Right lobe of liver (tissue), 6 donors: ENCODE measurements at regions not wholly inside any gene's neighbourhood (a gene's known extent, or its start where the extent isn't known, plus 50 kb on each side); places are given as distances from the start of the nearest gene placed in this dataset.

Experiments
- ATAC-seq, 4 donors: fragments of 200-7000 bp; cut with Tn5 transposase; one replicate each; pipeline ENCODE4 v1.9.1; 2020; ENCODE audit warnings: mild to moderate bottlenecking in 4 of 4, moderate library complexity in 4 of 4
- DNase-seq, 3 donors: peaks; one replicate each; pipeline ENCODE4 v3.0.0-alpha.2; 2020
- H3K27ac ChIP-seq, 3 donors: fragments of 200-600 bp; one replicate each; pipeline ENCODE4 v1.8.0; 2022
- H3K27me3 ChIP-seq, 2 donors: fragments of 200-600 bp; one replicate each; pipeline ENCODE4 v1.8.0; 2022
- H3K36me3 ChIP-seq, 4 donors: fragments of 200-600 bp; sonication (generic) in 1 of 4; one replicate each; pipeline versions ENCODE4 v1.5.1 to v1.8.0; 2017 to 2022; ENCODE audit warnings: control low read depth in 1 of 4
- H3K4me1 ChIP-seq, 4 donors: fragments of 200-600 bp; sonication (generic) in 1 of 4; one replicate each; pipeline versions ENCODE4 v1.5.1 to v1.8.0; 2017 to 2022; ENCODE audit warnings: control low read depth in 1 of 4
- H3K4me3 ChIP-seq, 3 donors: fragments of 200-600 bp; one replicate each; pipeline ENCODE4 v1.8.0; 2022
- H3K9me3 ChIP-seq, 4 donors: fragments of 200-600 bp; sonication (generic) in 1 of 4; one replicate each; pipeline versions ENCODE4 v1.5.1 to v1.8.0; 2017 to 2022; ENCODE audit warnings: control low read depth in 1 of 4
- POLR2A ChIP-seq: fragments of 450-650 bp; IDR thresholded peaks from one replicate; pipeline ENCODE4 v1.6.1; 2017; ENCODE audit warnings: antibody characterized with exemption, mild to moderate bottlenecking
- WGBS: methylation state at CpG from one replicate; pipeline ENCODE4 v1.1.6; 2018; ENCODE audit warnings: low coverage, low lambda C conversion rate; ENCODE audit not compliant: insufficient coverage; ENCODE audit errors: missing lambda C conversion rate; 5-methylcytosine and 5-hydroxymethylcytosine counted together
- intact Hi-C, 2 donors: fragments of 100-400 bp; cut with DNase I; formaldehyde crosslinking; loops; one replicate each; pipeline versions ENCODE4 v1.11.2 to v1.14.1; 2022
- TF ChIP-seq, protein P1 (sequence below), 4 donors: fragments of 200-600 bp in 3 of 4; fragments of 450-650 bp in 1 of 4; IDR thresholded peaks; one replicate each; pipeline versions ENCODE4 v1.5.1 to v1.8.0; 2016 to 2022; ENCODE audit warnings: antibody characterized with exemption in 4 of 4, mild to moderate bottlenecking in 2 of 4
- donor health status: DM: no; HTN: yes; CAD: no.
- donor health status: DM: no; HTN: no; CAD: no.
- donor health status: DM: no; HTN: no; CAD: no.
- donor health status: DM: no; HTN: yes; CAD: no.
- donor health status: DM: no; HTN: yes; CAD: no.

DNA sequence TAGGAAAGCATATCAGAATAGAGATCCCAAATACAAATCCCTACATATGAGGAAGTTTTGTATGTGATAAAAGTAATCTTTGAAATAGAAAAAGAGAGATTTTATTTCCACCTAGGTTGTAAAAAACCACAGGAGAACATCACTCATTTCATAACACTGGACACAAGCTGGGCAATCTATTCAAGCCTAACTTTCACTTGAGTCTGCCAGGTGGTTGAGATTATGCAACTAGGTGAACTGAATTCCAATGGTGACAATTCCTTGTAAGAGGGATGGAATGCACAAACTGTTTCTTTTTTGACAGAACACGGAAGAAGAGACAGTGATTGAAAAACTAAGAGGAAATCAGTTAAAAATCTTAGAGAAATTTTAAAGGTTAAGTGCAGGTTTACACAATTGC is 619.6 kb upstream of the TMEFF2 start:
- WGBS, result 50% methylated on average over 1 of the region's 1 CpG
- Histone ChIP-seq H3K27ac (no peak overlapping the region), H3K4me3 (no peak overlapping the region), H3K36me3 (no peaks in the 10 kb centered on the region), H3K9me3 (no peaks in the 10 kb centered on the region), H3K4me1 (no peaks in the 10 kb centered on the region), H3K27me3 (no peaks in the 10 kb centered on the region)
- intact Hi-C loops, result no loop called here
- no peak for DNase-seq
- no peak for ATAC-seq
- no peak for TF ChIP-seq POLR2A
- TF ChIP-seq, protein P1, sequence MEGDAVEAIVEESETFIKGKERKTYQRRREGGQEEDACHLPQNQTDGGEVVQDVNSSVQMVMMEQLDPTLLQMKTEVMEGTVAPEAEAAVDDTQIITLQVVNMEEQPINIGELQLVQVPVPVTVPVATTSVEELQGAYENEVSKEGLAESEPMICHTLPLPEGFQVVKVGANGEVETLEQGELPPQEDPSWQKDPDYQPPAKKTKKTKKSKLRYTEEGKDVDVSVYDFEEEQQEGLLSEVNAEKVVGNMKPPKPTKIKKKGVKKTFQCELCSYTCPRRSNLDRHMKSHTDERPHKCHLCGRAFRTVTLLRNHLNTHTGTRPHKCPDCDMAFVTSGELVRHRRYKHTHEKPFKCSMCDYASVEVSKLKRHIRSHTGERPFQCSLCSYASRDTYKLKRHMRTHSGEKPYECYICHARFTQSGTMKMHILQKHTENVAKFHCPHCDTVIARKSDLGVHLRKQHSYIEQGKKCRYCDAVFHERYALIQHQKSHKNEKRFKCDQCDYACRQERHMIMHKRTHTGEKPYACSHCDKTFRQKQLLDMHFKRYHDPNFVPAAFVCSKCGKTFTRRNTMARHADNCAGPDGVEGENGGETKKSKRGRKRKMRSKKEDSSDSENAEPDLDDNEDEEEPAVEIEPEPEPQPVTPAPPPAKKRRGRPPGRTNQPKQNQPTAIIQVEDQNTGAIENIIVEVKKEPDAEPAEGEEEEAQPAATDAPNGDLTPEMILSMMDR (IDR thresholded peaks at IDR 0.05), result no peak

GRCh38 chr2:192813341-192813740 is 618.6 kb upstream of the TMEFF2 start:
- Histone ChIP-seq H3K27me3 (no peaks in the 10 kb centered on the region), H3K4me1 (no peaks in the 10 kb centered on the region), H3K27ac (no peak overlapping the region), H3K36me3 (no peaks in the 10 kb centered on the region), H3K9me3 (no peaks in the 10 kb centered on the region), H3K4me3 (no peak overlapping the region)
- no peak for DNase-seq
- intact Hi-C loops, result no loop called here
- ATAC-seq, result no peak
- TF ChIP-seq, protein P1 (IDR thresholded peaks at IDR 0.05), result no peak
- TF ChIP-seq POLR2A, result no peak

DNA sequence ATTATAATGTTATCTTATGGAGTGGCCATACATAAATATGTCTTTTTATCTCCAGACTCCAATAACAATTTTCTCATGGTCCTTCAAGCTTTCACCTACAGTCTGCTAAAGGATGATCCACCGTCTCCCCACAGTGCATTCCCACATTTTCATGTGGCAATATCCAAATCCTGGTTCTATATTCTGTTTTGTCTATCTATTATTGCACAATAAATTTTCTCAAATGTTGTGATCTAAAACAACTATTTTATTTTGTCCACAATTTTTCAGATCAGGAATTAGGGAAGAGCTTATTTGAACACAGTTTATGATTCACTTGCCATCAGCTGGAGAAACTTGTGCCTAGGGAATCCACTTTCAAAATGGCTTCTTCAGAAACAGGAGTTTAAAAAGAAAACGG is 614.4 kb upstream of the TMEFF2 start:
- Histone ChIP-seq H3K9me3 (no peaks in the 10 kb centered on the region), H3K4me3 (no peak overlapping the region), H3K36me3 (no peaks in the 10 kb centered on the region), H3K4me1 (no peaks in the 10 kb centered on the region), H3K27ac (no peak overlapping the region), H3K27me3 (no peaks in the 10 kb centered on the region)
- intact Hi-C loops, result no loop called here
- 49% methylated on average over 2 of the region's 2 CpGs for WGBS
- TF ChIP-seq POLR2A, result no peak
- TF ChIP-seq, protein P1 (IDR thresholded peaks at IDR 0.05), result no peak
- ATAC-seq, result no peak
- DNase-seq, result no peak

DNA sequence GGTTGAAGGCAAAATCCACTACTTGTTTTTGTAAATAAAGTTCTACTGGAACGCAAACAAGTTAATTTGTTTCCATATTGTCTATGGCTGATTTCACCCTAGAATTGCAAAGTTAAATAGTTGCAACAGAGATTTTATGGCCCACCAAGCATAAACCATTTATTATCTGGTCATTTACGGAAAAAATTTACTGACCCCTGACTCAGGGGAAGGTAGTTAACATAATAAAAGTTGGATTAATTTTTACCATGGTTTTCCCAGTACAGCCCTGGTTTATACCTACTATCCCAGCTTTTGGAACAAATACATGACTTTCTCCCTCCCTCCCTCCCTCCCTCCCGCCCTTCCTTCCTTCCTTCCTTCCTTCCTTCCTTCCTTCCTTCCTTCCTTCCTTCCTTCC is 588.9 kb upstream of the TMEFF2 start:
- ATAC-seq (no peak), DNase-seq (no peak)

More for the DNA sequence above, 588.9 kb upstream of the TMEFF2 start:
- Histone ChIP-seq H3K27me3 (no peaks in the 10 kb centered on the region), H3K4me1 (no peaks in the 10 kb centered on the region), H3K9me3 (no peaks in the 10 kb centered on the region), H3K4me3 (no peak overlapping the region), H3K27ac (no peak overlapping the region), H3K36me3 (no peaks in the 10 kb centered on the region)
- WGBS, result 55% methylated on average over 3 of the region's 3 CpGs
- TF ChIP-seq, protein P1 (IDR thresholded peaks at IDR 0.05), result no peak
- TF ChIP-seq POLR2A, result no peak
- intact Hi-C loops, result no loop called here
